ENCODE measurements at regions not wholly inside any gene's neighbourhood (a gene's known extent, or its start where the extent isn't known, plus 50 kb on each side); places are given as distances from the start of the nearest gene placed in this dataset.
"Not testable (repeated sequence)": the region's sequence is repeated elsewhere in the genome, so short reads cannot be mapped to it uniquely, and the experiment has no call there.

DNA sequence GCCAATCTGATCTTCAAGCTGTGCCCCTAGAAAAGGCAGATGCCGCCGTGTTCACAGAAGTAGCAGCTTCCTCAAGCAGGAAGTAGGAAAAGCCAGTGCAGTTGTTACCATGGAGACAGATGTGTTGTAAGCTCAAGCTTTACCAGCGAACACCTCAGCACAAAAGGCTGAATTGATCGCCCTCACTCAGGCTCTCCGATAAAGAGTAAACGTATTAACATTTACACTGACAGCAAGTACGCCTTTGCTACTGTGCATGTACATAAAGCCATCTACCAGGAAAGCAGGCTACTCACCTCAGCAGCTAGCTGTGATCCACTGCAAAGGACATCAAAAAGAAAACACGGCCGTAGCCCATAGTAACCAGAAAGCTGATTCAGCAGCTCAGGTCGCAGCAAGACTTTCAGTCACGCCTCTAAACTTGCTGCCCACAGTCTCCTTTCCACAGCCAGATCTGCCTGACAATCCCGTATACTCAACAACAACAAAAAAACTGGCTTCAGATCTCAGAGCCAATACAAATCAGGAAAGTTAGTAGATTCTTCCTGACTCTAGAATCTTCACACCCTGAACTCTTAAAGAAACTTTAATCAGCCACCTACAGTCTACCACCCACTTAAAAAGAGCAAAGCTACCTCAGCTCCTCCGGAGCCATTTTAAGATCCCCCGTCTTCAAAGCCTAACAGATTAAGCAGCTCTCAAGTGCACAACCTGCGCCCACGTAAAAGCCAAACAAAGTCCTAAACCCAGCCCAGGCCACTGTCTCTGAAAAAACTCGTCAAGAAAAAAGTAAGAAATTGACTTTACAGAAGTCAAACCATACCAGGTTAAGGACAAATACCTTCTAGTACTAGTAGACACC is 160.0 kb downstream of the DEFB131A start:
- peak; percentile 24 for DNase-seq (ENCODE audit: low read depth)

DNA sequence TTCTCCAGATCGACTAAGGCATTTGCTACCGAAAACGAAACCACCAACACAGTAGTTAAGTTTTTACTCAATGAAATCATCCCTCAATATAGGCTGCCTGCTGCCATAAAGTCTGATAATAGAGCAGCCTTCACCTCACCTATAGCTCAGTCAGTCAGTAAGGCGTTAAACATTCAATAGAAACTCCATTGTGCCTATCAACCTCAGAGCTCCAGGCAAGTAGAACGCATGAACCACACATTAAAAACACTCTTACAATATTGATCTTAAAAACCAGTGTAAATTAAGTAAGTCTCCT is 160.6 kb downstream of the DEFB131A start:
- not testable (repeated sequence) for DNase-seq (ENCODE audit: low read depth)

- no peak for DNase-seq (ENCODE audit: low read depth)
Observed at GRCh38 chr4:9608300-9608699, 164.1 kb downstream of the DEFB131A start.

DNA sequence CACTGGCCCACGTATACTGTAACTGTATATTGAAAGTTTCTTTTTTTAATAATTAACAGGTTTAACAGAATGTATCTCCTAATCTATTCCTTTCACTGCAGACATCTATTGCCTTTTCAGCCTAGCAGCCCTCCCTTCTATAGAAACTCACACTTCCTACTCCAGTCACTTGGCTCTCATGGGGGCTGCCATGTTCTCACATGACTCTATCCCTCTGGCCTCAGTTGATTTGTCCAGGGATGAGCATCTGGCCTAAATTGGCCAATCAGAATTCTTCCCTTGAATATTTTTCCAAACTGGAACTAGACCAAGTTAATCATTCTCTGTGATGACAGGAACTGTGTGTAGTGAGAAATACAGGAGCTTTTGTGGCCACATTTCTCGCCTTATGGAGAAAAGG is 166.1 kb downstream of the DEFB131A start:
- DNase-seq (ENCODE audit: low read depth) = not testable (repeated sequence)

GRCh38 chr4:9611101-9611500 is 166.9 kb downstream of the DEFB131A start:
- no peak for DNase-seq (ENCODE audit: low read depth)

GRCh38 chr4:9636411-9636810 is 145.0 kb upstream of the DRD5 start:
- not testable (repeated sequence) for DNase-seq (ENCODE audit: low read depth)

- DNase-seq (ENCODE audit: low read depth) = not testable (repeated sequence)
Observed at GRCh38 chr4:9659678-9660077, 121.8 kb upstream of the DRD5 start.

- DNase-seq (ENCODE audit: low read depth) = not testable (repeated sequence)
Observed at GRCh38 chr4:9660955-9661354, 120.5 kb upstream of the DRD5 start.

DNA sequence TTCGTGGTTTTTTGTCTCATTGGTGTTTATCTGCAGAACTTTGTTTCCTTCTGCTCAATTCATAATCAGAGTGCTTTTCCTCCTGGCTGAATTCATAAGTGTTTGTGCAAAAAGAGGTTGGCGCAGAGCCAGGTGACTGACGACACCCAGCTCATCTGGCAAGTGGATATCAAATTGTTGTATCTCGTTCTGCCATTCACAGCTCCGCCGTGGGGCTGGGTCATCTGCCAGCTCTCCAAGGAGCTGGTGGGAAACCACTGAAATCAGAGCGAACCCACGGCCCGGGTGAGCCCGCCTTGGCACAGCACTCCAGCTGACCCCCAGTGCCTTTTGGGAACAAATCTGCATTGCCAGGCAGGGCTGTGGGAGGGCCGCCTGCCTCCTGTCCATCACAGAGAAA is 110.7 kb upstream of the DRD5 start:
- DNase-seq (ENCODE audit: low read depth) = not testable (repeated sequence)

DNA sequence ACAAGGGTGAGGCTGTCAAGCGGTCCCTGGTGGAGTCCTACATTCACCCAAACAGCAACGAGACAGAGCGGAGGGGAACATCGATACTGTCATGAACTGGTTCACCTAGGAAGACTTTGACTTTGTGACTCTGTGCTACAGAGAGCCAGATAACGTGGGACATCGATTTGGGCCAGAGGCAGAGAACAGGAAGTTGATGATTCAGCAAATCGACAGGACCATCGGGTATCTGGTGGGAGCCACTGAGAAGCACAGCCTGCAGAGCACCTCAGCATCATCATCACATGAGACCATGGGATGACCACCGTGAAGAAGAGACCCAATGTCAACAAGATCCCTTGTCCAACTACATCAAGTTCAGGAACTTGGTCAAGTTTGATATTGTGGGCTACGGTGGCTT is 104.1 kb upstream of the DRD5 start:
- not testable (repeated sequence) for DNase-seq (ENCODE audit: low read depth)

DNA sequence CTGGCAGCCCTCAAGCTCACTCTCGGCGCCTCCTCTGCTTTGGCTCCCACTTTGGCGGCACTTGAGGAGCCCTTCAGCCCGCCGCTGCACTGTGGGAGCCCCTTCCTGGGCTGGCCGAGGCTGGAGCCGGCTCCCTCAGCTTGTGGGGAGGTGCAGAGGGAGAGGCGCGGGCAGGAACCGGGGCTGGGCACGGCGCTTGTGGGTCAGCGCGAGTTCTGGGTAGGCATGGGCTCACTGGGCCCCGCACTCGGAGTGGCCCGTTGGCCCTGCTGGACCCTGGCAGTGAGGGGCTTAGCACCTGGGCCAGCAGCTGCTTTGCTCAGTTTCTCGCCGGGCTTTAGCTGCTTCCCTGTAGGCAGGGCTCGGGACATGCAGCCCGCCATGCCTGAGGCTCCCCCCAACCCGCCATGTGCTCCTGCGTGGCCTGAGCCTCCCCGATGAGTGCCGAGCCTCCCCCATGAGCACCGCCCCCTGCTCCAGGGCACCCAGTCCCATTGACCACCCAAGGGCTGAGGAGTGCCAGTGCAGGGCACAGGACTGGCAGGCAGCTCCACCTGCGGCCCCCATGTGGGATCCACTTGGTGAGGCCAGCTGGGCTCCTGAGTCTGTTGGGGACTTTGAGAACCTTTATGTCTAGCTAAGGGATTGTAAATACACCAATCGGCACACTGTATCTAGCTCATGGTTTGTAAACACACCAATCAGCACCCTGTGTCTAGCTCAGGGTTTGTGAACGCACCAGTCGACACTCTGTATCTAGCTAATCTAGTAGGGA is 101.5 kb upstream of the DRD5 start:
- no peak for DNase-seq (ENCODE audit: low read depth)

DNA sequence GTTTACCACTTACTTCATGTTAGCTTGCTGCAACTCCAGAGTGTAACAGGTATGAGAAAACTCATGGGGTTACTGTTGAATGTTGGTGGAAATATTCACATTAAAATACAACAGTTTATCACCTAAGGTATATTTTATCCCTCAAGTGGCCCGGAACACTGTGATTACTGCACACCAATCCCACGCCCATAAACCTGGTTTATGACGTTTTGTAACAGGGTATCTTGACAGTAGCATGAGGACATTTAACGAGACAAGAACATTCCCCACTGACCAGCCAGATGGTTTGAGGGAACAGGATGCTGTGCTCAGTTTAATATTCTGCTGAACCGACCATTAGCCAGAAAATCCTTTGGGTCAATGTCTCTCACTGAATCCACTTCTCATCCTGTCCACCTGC is 98.3 kb upstream of the DRD5 start:
- DNase-seq (ENCODE audit: low read depth) = not testable (repeated sequence)

- not testable (repeated sequence) for DNase-seq (ENCODE audit: low read depth)
Observed at GRCh38 chr4:9685016-9685415, 96.4 kb upstream of the DRD5 start.

DNA sequence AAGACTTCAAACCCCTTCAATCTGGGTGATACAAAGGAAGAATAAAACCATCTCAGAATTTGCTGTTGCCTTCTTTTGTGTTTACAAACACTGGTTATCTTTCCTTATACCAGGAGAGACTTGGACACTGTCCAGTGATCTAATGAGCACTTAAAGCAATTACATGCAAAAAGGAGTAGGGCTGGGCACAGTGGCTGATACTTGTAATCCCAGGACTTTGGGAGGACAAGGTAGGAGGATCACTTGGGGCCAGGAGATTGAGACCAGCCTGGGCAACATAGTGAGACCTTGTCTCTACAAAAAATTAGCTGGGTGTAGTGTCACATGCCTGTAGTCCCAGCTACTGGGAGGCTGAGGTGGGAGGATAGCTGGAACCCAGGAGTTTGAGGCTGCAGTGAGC is 95.7 kb upstream of the DRD5 start:
- DNase-seq (ENCODE audit: low read depth) = no peak

GRCh38 chr4:9690636-9691237 is 90.7 kb upstream of the DRD5 start:
- DNase-seq (ENCODE audit: low read depth) = not testable (repeated sequence)

- DNase-seq (ENCODE audit: low read depth) = peak; percentile 74
Observed at GRCh38 chr4:9691238-9692065, 90.0 kb upstream of the DRD5 start.

DNA sequence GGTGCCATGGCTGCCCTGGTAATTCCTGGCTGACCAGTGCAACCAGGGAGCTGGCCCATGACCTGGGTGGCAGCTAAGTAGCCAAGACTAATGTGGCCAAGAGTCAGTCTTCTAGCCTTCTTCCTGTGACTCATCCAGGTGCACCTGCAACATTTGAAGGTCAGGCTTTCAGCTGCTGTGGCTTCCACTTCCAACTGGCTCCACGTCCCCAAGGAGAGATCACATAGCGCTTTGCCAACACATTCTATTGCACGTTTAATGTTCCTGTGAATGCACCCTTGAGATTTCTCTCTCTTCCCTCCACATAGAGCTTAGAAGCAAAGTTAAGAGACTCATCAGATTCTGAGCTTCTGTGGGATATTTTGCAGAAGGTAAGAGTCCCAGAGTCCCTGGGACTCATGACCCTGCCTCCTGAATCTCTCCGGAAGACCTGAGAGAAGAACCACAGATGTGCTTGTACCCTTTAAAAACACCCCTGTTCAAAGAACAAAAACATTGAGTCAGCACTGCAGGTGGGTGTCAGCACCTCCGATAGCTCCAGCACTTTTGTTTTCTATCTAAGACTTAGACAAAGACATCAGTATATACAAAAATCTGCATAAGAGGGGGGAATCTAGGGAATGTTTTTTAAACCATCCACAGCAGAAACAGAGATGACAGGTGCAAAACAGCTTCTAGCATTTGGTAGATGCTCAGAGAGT is 88.5 kb upstream of the DRD5 start:
- not testable (repeated sequence) for DNase-seq (ENCODE audit: low read depth)

GRCh38 chr4:9694403-9694802 is 87.0 kb upstream of the DRD5 start:
- DNase-seq (ENCODE audit: low read depth) = not testable (repeated sequence)

GRCh38 chr4:9695994-9696393 is 85.4 kb upstream of the DRD5 start:
- DNase-seq (ENCODE audit: low read depth) = not testable (repeated sequence)

GRCh38 chr4:9696561-9696960 is 84.9 kb upstream of the DRD5 start:
- DNase-seq (ENCODE audit: low read depth) = not testable (repeated sequence)

DNA sequence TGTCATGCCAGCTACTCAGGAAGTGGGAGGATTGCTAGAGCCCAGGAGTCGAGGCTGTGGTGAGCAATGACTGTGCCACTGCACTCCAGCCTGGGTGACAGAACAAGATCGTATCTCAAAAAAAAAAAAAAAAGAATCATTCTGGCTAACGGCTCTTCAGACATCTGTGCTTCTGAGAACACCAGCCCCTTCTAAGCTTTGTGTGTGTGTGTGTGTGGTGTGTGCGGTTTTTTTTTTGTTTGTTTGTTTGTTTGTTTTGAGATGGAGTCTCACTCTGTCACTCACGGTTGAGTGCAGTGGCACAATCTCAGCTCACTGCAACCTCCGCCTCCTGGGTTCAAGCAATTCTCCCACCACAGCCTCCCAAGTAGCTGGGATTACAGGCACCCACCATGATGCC is 79.4 kb upstream of the DRD5 start:
- DNase-seq (ENCODE audit: low read depth) = not testable (repeated sequence)
